Endothelial cell of umbilical vein (primary cell): ENCODE measurements at regions not wholly inside any gene's neighbourhood (a gene's known extent, or its start where the extent isn't known, plus 50 kb on each side); places are given as distances from the start of the nearest gene placed in this dataset.

Experiments used
- BruUV-seq: library from RNA; stranded (reverse); fragments of 400-500 nt; replicated peaks from 2 replicates; lab custom pipeline; 2021; lab: Mats Ljungman, UMichigan
- CTCF ChIA-PET: fragments of 300-600, 350-600 bp; sonication (Branson Sonifier 250); formaldehyde crosslinking; loops from one replicate; lab custom pipeline; 2021; ENCODE audit warnings: antibody characterized with exemption, inconsistent platforms; lab: Charles Lee
- POLR2A ChIA-PET: fragments of 300-600, 350-600 bp; sonication (Branson Sonifier 250); formaldehyde crosslinking; loops from one replicate; lab custom pipeline; 2021; ENCODE audit warnings: antibody characterized with exemption, inconsistent platforms; lab: Charles Lee
- DNase-seq: peaks from one replicate; pipeline ENCODE4 v3.0.0-alpha.2; 2011; ENCODE audit warnings: low read depth, low spot score
- FAIRE-seq: peaks from 2 replicates; lab custom pipeline; 2011; peaks lifted over from hg19 to GRCh38; lab: Jason Lieb, UNC
- H2AFZ ChIP-seq: 2 replicates; pipeline ENCODE4 v1.6.0; 2012; ENCODE audit warnings: low read depth, low read length, control low read depth, inconsistent platforms
- H3K27ac ChIP-seq: 2 replicates; pipeline ENCODE4 v1.5.1; 2011; ENCODE audit warnings: low read depth, mild to moderate bottlenecking, control low read depth, low read length, moderate library complexity; ENCODE audit not compliant: insufficient read depth
- H3K27me3 ChIP-seq, 2 experiments: 2 replicates each; pipeline versions ENCODE4 v1.6.0 to v1.6.1; 2011; ENCODE audit warnings: low read length in 2 of 2, mixed read lengths in 1 of 2; ENCODE audit not compliant: control insufficient read depth in 2 of 2, insufficient read depth in 2 of 2
- H3K36me3 ChIP-seq, 2 experiments: 2 replicates in 1 of 2; 3 replicates in 1 of 2; pipeline ENCODE4 v1.5.1; 2011; ENCODE audit warnings: low read length in 2 of 2, mild to moderate bottlenecking in 1 of 2, moderate library complexity in 1 of 2; ENCODE audit not compliant: control insufficient read depth in 2 of 2, insufficient read depth in 2 of 2; ENCODE audit errors: extremely low read depth in 1 of 2
- H3K4me1 ChIP-seq: 3 replicates; pipeline ENCODE4 v1.5.1; 2011; ENCODE audit warnings: mild to moderate bottlenecking, low read length; ENCODE audit not compliant: control insufficient read depth, insufficient read depth; ENCODE audit errors: extremely low read depth
- H3K4me2 ChIP-seq: 2 replicates; pipeline ENCODE4 v1.6.1; 2011; ENCODE audit warnings: low read length, control low read depth, mixed read lengths; ENCODE audit not compliant: insufficient read depth
- H3K4me3 ChIP-seq, 3 experiments: fragments of 200-600 bp in 1 of 3; sonication (generic), shearing (Covaris generic) in 1 of 3; replicated peaks in 1 of 3; 2 replicates each; pipeline ENCODE4 v1.5.1; 2011 to 2016; ENCODE audit warnings: control low read depth in 3 of 3, low read length in 3 of 3, mild to moderate bottlenecking in 2 of 3, inconsistent platforms in 1 of 3, low read depth in 1 of 3, moderate library complexity in 1 of 3; ENCODE audit not compliant: insufficient read depth in 1 of 3
- H3K79me2 ChIP-seq: 2 replicates; pipeline ENCODE4 v1.6.0; 2012; ENCODE audit warnings: low read length, inconsistent platforms; ENCODE audit not compliant: control insufficient read depth, insufficient read depth
- H3K9ac ChIP-seq: replicated peaks from 2 replicates; pipeline ENCODE3; 2011; ENCODE audit warnings: low read length, control low read depth; ENCODE audit not compliant: insufficient read depth; ENCODE audit errors: extremely low read depth
- H3K9me1 ChIP-seq: replicated peaks from 3 replicates; pipeline ENCODE4 v1.6.0; 2011; ENCODE audit warnings: mild to moderate bottlenecking, low read length; ENCODE audit not compliant: control insufficient read depth, insufficient read depth; ENCODE audit errors: extremely low read depth
- H3K9me3 ChIP-seq: replicated peaks from 2 replicates; pipeline ENCODE4 v1.5.1; 2012; ENCODE audit warnings: low read length, inconsistent platforms; ENCODE audit not compliant: control insufficient read depth, insufficient read depth
- H4K20me1 ChIP-seq: replicated peaks from 2 replicates; pipeline ENCODE3; 2011; ENCODE audit warnings: mild to moderate bottlenecking, low read length; ENCODE audit not compliant: control insufficient read depth, insufficient read depth; ENCODE audit errors: extremely low read depth
- CTCF ChIP-seq, 2 donors: IDR thresholded peaks; 1 replicate in 1 of 2; 2 replicates in 1 of 2; pipeline ENCODE4 v1.5.1; 2011; ENCODE audit warnings: low read length in 2 of 2, mild to moderate bottlenecking in 2 of 2, moderate library complexity in 2 of 2, control low read depth in 1 of 2, inconsistent platforms in 1 of 2, low read depth in 1 of 2; ENCODE audit not compliant: insufficient read depth in 1 of 2; ENCODE audit errors: extremely low read depth in 1 of 2
- EZH2 ChIP-seq: IDR thresholded peaks from 2 replicates; pipeline ENCODE4 v1.6.1; 2012; ENCODE audit warnings: borderline replicate concordance, low read depth, mild to moderate bottlenecking, moderate library complexity, low read length, inconsistent platforms; ENCODE audit not compliant: severe bottlenecking
- FOS ChIP-seq: IDR thresholded peaks from 2 replicates; pipeline ENCODE4 v1.6.1; 2011; ENCODE audit warnings: mild to moderate bottlenecking, low read length, moderate library complexity, borderline replicate concordance; ENCODE audit not compliant: insufficient read depth
- GATA2 ChIP-seq: IDR thresholded peaks from 2 replicates; pipeline ENCODE4 v1.7.0; 2011; ENCODE audit warnings: low read depth, mild to moderate bottlenecking, moderate library complexity, mixed read lengths, low read length; ENCODE audit not compliant: insufficient read length, insufficient read depth
- JUN ChIP-seq: IDR thresholded peaks from 2 replicates; pipeline ENCODE4 v1.6.1; 2011; ENCODE audit warnings: borderline replicate concordance, low read depth; ENCODE audit not compliant: insufficient read length, insufficient read depth
- MAX ChIP-seq: IDR thresholded peaks from 2 replicates; pipeline ENCODE4 v1.6.1; 2011; ENCODE audit not compliant: insufficient read depth, insufficient read length
- MYC ChIP-seq: IDR thresholded peaks from one replicate; pipeline ENCODE4 v1.6.1; 2011; ENCODE audit warnings: mild to moderate bottlenecking, low read depth, low read length
- POLR2A ChIP-seq: IDR thresholded peaks from 2 replicates; pipeline ENCODE4 v1.6.1; 2012; ENCODE audit warnings: low read depth, mild to moderate bottlenecking, control low read depth, low read length
- POLR2AphosphoS5 ChIP-seq: IDR thresholded peaks from 2 replicates; pipeline ENCODE4 v1.6.1; 2012; ENCODE audit warnings: low read depth, mild to moderate bottlenecking, control low read depth, low read length, moderate library complexity; ENCODE audit not compliant: insufficient read depth
- dilution Hi-C: fragments of 300-500 bp; cut with MboI; formaldehyde crosslinking; loops from one replicate; pipeline ENCODE4 v1.15.0; 2019; ENCODE audit warnings: low sequenced_read_pairs; ENCODE audit not compliant: extremely low pct_ligation_motif_present
- intact Hi-C: fragments of 100-400 bp; cut with micrococcal nuclease; formaldehyde crosslinking; loops from one replicate; pipeline ENCODE4 v1.10.0; 2022

- dilution Hi-C loops (no loop called here), intact Hi-C loops (no loop called here)
- POLR2A ChIA-PET = no interaction called here
- no peak overlapping the region for H3K4me2 ChIP-seq
- no peaks in the 10 kb centered on the region for H3K79me2 ChIP-seq
- no peak overlapping the region for H3K4me3 ChIP-seq
- no peak overlapping the region for H3K27ac ChIP-seq
- H3K4me1 ChIP-seq = no peaks in the 10 kb centered on the region
- no peaks in the 10 kb centered on the region for H3K36me3 ChIP-seq
- H4K20me1 ChIP-seq = no peaks in the 10 kb centered on the region
- H3K9ac ChIP-seq = no peak overlapping the region
- no peaks in the 10 kb centered on the region for H3K9me3 ChIP-seq
- FAIRE-seq = no peak
- BruUV-seq = no TSS peak
- H3K9me1 ChIP-seq = no peaks in the 10 kb centered on the region
- no peak for DNase-seq
- TF ChIP-seq FOS (no peak), CTCF (IDR thresholded peaks at IDR 0.05; ENCODE audit: extremely low read depth in 1 of 2, insufficient read depth in 1 of 2, low read depth in 1 of 2, low read length in 2 of 2) (no peak), JUN (no peak), MAX (no peak), GATA2 (no peak), POLR2A (no peak), EZH2 (no peak), MYC (no peak), POLR2AphosphoS5 (no peak)
- H3K27me3 ChIP-seq = no peaks in the 10 kb centered on the region
- H2AFZ ChIP-seq = no peak overlapping the region
- CTCF ChIA-PET = no interaction called here
These were observed 49.8 kb upstream of the ANO1 start for GRCh38 chr11:70028147-70028855.
